HepG2 (cell line): ENCODE measurements at regions not wholly inside any gene's neighbourhood (a gene's known extent, or its start where the extent isn't known, plus 50 kb on each side); places are given as distances from the start of the nearest gene placed in this dataset.

ENCODE experiments used
- ATF1 ChIP-seq: IDR thresholded peaks from 2 replicates; pipeline ENCODE4 v1.6.1; 2016; ENCODE audit warnings: mild to moderate bottlenecking, control low read depth
- E2F1 ChIP-seq: sonication (generic); formaldehyde crosslinking; IDR thresholded peaks from 2 replicates; pipeline ENCODE4 v1.5.0; 2020; ENCODE audit warnings: missing genetic modification reagents
- KLF6 ChIP-seq: IDR thresholded peaks from 2 replicates; pipeline ENCODE4 v1.8.0; 2016; ENCODE audit warnings: missing biosample characterization, missing genetic modification reagents
- NCOA2 ChIP-seq: sonication (generic); formaldehyde crosslinking; IDR thresholded peaks from 2 replicates; pipeline ENCODE4 v1.8.0; 2022; ENCODE audit warnings: inconsistent platforms
- PRMT3 ChIP-seq: sonication (generic); formaldehyde crosslinking; IDR thresholded peaks from 2 replicates; pipeline ENCODE4 v1.8.1; 2022; ENCODE audit warnings: low read depth, mild to moderate bottlenecking, moderate library complexity, missing genetic modification reagents, borderline replicate concordance
- SYNCRIP ChIP-seq: fragments of 200-400 bp; formaldehyde crosslinking; IDR thresholded peaks from 2 replicates; pipeline ENCODE4 v1.6.1; 2018; ENCODE audit warnings: mild to moderate bottlenecking, low read depth, low read length; ENCODE audit not compliant: insufficient read depth
- ZBTB37 ChIP-seq: sonication (generic); formaldehyde crosslinking; IDR thresholded peaks from 2 replicates; pipeline ENCODE4 v1.4.0; 2020; ENCODE audit warnings: mild to moderate bottlenecking, missing genetic modification reagents
- ZBTB49 ChIP-seq: sonication (generic); formaldehyde crosslinking; IDR thresholded peaks from 2 replicates; pipeline ENCODE4 v1.4.0; 2020; ENCODE audit warnings: missing genetic modification reagents, borderline replicate concordance
- ZNF512 ChIP-seq: sonication (generic); formaldehyde crosslinking; IDR thresholded peaks from 2 replicates; pipeline ENCODE4 v1.4.0; 2020; ENCODE audit warnings: mild to moderate bottlenecking, missing genetic modification reagents
- ZNF737 ChIP-seq: sonication (generic); formaldehyde crosslinking; IDR thresholded peaks from 2 replicates; pipeline ENCODE4 v1.5.0; 2020; ENCODE audit warnings: missing genetic modification reagents, mild to moderate bottlenecking, borderline replicate concordance
- ZUFSP ChIP-seq: sonication (generic); formaldehyde crosslinking; IDR thresholded peaks from 2 replicates; pipeline ENCODE4 v1.9.0; 2021; ENCODE audit warnings: missing genetic modification reagents, mild to moderate bottlenecking, borderline replicate concordance

GRCh38 chr6:156599978-156600590 is 177.1 kb upstream of the ARID1B start (continued):
- no peak for TF ChIP-seq ZBTB49 (CRISPR knock-in tag)
- TF ChIP-seq SYNCRIP = no peak
- TF ChIP-seq E2F1 (CRISPR knock-in tag) = no peak
- TF ChIP-seq KLF6 (CRISPR knock-in tag) = no peak
- TF ChIP-seq ATF1 (CRISPR knock-in tag) = no peak
- no peak for TF ChIP-seq ZBTB37 (CRISPR knock-in tag)
- TF ChIP-seq ZUFSP (CRISPR knock-in tag) = no peak
- TF ChIP-seq ZNF737 (CRISPR knock-in tag) = no peak
- no peak for TF ChIP-seq PRMT3 (CRISPR knock-in tag)
- no peak for TF ChIP-seq ZNF512
- TF ChIP-seq NCOA2 (CRISPR knock-in tag) = no peak
- TF ChIP-seq, all 625 proteins: peak for 0
